GM12892 (cell line): ENCODE measurements at regions not wholly inside any gene's neighbourhood (a gene's known extent, or its start where the extent isn't known, plus 50 kb on each side); places are given as distances from the start of the nearest gene placed in this dataset.

Experiments used
- DNase-seq: peaks from one replicate; pipeline ENCODE4 v3.0.0; 2011; ENCODE audit not compliant: insufficient read length
- FAIRE-seq: peaks from 2 replicates; lab custom pipeline; 2011; peaks lifted over from hg19 to GRCh38; lab: Jason Lieb, UNC
- POLR2A ChIP-seq: IDR thresholded peaks from 2 replicates; pipeline ENCODE4 v1.6.1; 2011; ENCODE audit warnings: low read depth, low read length, control low read depth
- POLR2AphosphoS5 ChIP-seq: IDR thresholded peaks from 2 replicates; pipeline ENCODE4 v1.6.1; 2011; ENCODE audit warnings: low read depth, low read length, control low read depth
- TAF1 ChIP-seq: IDR thresholded peaks from 2 replicates; pipeline ENCODE4 v1.6.1; 2011; ENCODE audit warnings: low read depth, mild to moderate bottlenecking, control low read depth, low read length, borderline replicate concordance

- FAIRE-seq (no peak), DNase-seq (no peak)
- TF ChIP-seq POLR2AphosphoS5 (no peak), POLR2A (no peak), TAF1 (no peak)
Measured at GRCh38 chr21:19731251-19731650, 1267.0 kb upstream of the NCAM2 start.

GRCh38 chr21:19759836-19760235, 1238.4 kb upstream of the NCAM2 start:
- no peak for TF ChIP-seq TAF1
- TF ChIP-seq POLR2AphosphoS5, result no peak
- no peak for TF ChIP-seq POLR2A
- DNase-seq, result no peak
- FAIRE-seq, result no peak

GRCh38 chr21:19767546-19767945, 1230.7 kb upstream of the NCAM2 start:
- FAIRE-seq (no peak), DNase-seq (no peak)
- no peak for TF ChIP-seq TAF1
- TF ChIP-seq POLR2A, result no peak
- TF ChIP-seq POLR2AphosphoS5, result no peak

- DNase-seq (no peak), FAIRE-seq (no peak)
- TF ChIP-seq TAF1, result no peak
- no peak for TF ChIP-seq POLR2A
- no peak for TF ChIP-seq POLR2AphosphoS5
Measured at GRCh38 chr21:19771881-19772280, 1226.3 kb upstream of the NCAM2 start.

- DNase-seq (no peak), FAIRE-seq (no peak)
- TF ChIP-seq POLR2A, result no peak
- no peak for TF ChIP-seq POLR2AphosphoS5
- no peak for TF ChIP-seq TAF1
Measured at GRCh38 chr21:19776076-19776475, 1222.1 kb upstream of the NCAM2 start.

GRCh38 chr21:19781881-19782652, 1216.1 kb upstream of the NCAM2 start:
- TF ChIP-seq POLR2A (no peak), POLR2AphosphoS5 (no peak), TAF1 (no peak)
- FAIRE-seq (no peak), DNase-seq (no peak)

GRCh38 chr21:19785941-19786340, 1212.3 kb upstream of the NCAM2 start:
- no peak for FAIRE-seq
- no peak for DNase-seq
- TF ChIP-seq TAF1, result no peak
- TF ChIP-seq POLR2AphosphoS5, result no peak
- TF ChIP-seq POLR2A, result no peak

- TF ChIP-seq POLR2A, result no peak
- TF ChIP-seq POLR2AphosphoS5, result no peak
- no peak for TF ChIP-seq TAF1
- FAIRE-seq (no peak), DNase-seq (no peak)
Measured at GRCh38 chr21:19792004-19792403, 1206.2 kb upstream of the NCAM2 start.

GRCh38 chr21:19807201-19807600, 1191.0 kb upstream of the NCAM2 start:
- DNase-seq (no peak), FAIRE-seq (no peak)
- no peak for TF ChIP-seq POLR2AphosphoS5
- TF ChIP-seq POLR2A, result no peak
- no peak for TF ChIP-seq TAF1

GRCh38 chr21:19810779-19811178, 1187.4 kb upstream of the NCAM2 start:
- TF ChIP-seq POLR2AphosphoS5, result no peak
- TF ChIP-seq TAF1, result no peak
- no peak for TF ChIP-seq POLR2A
- FAIRE-seq (no peak), DNase-seq (no peak)

- no peak for FAIRE-seq
- TF ChIP-seq TAF1 (no peak), POLR2AphosphoS5 (no peak), POLR2A (no peak)
- no peak for DNase-seq
Measured at GRCh38 chr21:19830446-19830845, 1167.8 kb upstream of the NCAM2 start.

- no peak for FAIRE-seq
- no peak for DNase-seq
- TF ChIP-seq POLR2A (no peak), POLR2AphosphoS5 (no peak), TAF1 (no peak)
Measured at GRCh38 chr21:19832551-19832950, 1165.7 kb upstream of the NCAM2 start.

GRCh38 chr21:19833082-19833481, 1165.1 kb upstream of the NCAM2 start:
- TF ChIP-seq TAF1 (no peak), POLR2AphosphoS5 (no peak), POLR2A (no peak)
- FAIRE-seq (no peak), DNase-seq (no peak)
